ENCODE measurements at regions not wholly inside any gene's neighbourhood (a gene's known extent, or its start where the extent isn't known, plus 50 kb on each side); places are given as distances from the start of the nearest gene placed in this dataset.

GRCh38 chr3:13202744-13203397 lies 129.6 kb upstream of the IQSEC1 start:
- no peak overlapping the region for H3K4me2 ChIP-seq (ENCODE audit: insufficient read depth, low read length)
- no peak overlapping the region for H3K4me3 ChIP-seq
- ChIA-PET CTCF (ENCODE audit: low intra/inter-chr PET ratio) (no interaction called here), POLR2A (interaction anchor here (0.7 kb wide), 1 partner anchor 370 kb away, joined by 3 read pairs; no protein-coding TSS in a partner anchor)
- H3K9ac ChIP-seq (ENCODE audit: insufficient read depth in 1 of 2, low read depth in 2 of 2, low read length in 2 of 2): no peak overlapping the region
- H3K36me3 ChIP-seq (ENCODE audit: control insufficient read depth, insufficient read depth, low read length): no peaks in the 10 kb centered on the region
- FAIRE-seq (no peak), ATAC-seq (no peak), DNase-seq (ENCODE audit: extremely low read depth in 1 of 4, low spot score in 3 of 4) (no peak)
- in situ Hi-C loops (cut with MboI): no loop called here
- H3K27me3 ChIP-seq (ENCODE audit: control insufficient read depth in 2 of 2, insufficient read depth in 2 of 2, low read length in 2 of 2): peaks cover 58 to 81% of the 10 kb centered on the region in 2 experiments
- WGBS (ENCODE audit: insufficient coverage, low coverage, missing lambda C conversion rate): 5% methylated on average over 16 of the region's 16 CpGs
- H3K9me3 ChIP-seq (replicated peaks; ENCODE audit: control insufficient read depth, insufficient read depth, low read depth, low read length): no peaks in the 10 kb centered on the region
- H4K20me1 ChIP-seq (replicated peaks; ENCODE audit: control insufficient read depth, insufficient read depth, low read length): peaks cover 12% of the 10 kb centered on the region
- H3K4me1 ChIP-seq (replicated peaks in 1 of 2; ENCODE audit: control insufficient read depth in 2 of 2, insufficient read depth in 2 of 2, low read length in 2 of 2): peaks cover 0 to 13% of the 10 kb centered on the region in 2 experiments; a peak in 2 of 5 replicates
- BruUV-seq (replicated peaks): no TSS peak
- no peaks in the 10 kb centered on the region for H3K79me2 ChIP-seq (ENCODE audit: control insufficient read depth, insufficient read depth, low read length)
- H3K27ac ChIP-seq (ENCODE audit: extremely low read depth, low read depth, low read length): no peak overlapping the region
- no peak overlapping the region for H2AFZ ChIP-seq (ENCODE audit: low read depth, low read length)
- no peaks in the 10 kb centered on the region for H3K9me1 ChIP-seq (ENCODE audit: control insufficient read depth, insufficient read depth, low read length)
- intact Hi-C loops (cut with micrococcal nuclease): loop anchor here (5.0 kb wide), 1 partner anchor 259 kb away; no protein-coding TSS in a partner anchor
- TF ChIP-seq POLR3G (IDR thresholded peaks at IDR 0.05; ENCODE audit: extremely low read depth, insufficient read length, insufficient replicate concordance) (no peak), BRD4 (IDR thresholded peaks at IDR 0.05) (no peak), HNRNPK (IDR thresholded peaks at IDR 0.05; ENCODE audit: low read depth, low read length, poor library complexity, severe bottlenecking) (no peak), ZNF431 (CRISPR knock-in tag; IDR thresholded peaks at IDR 0.05) (no peak), RBM17 (IDR thresholded peaks at IDR 0.05; ENCODE audit: borderline replicate concordance, low read depth, low read length) (no peak), HNRNPLL (IDR thresholded peaks at IDR 0.05; ENCODE audit: low read depth, low read length, poor library complexity, severe bottlenecking) (no peak), PATZ1 (CRISPR knock-in tag; IDR thresholded peaks at IDR 0.05; ENCODE audit: borderline replicate concordance) (no peak)
- TF ChIP-seq, protein P1, sequence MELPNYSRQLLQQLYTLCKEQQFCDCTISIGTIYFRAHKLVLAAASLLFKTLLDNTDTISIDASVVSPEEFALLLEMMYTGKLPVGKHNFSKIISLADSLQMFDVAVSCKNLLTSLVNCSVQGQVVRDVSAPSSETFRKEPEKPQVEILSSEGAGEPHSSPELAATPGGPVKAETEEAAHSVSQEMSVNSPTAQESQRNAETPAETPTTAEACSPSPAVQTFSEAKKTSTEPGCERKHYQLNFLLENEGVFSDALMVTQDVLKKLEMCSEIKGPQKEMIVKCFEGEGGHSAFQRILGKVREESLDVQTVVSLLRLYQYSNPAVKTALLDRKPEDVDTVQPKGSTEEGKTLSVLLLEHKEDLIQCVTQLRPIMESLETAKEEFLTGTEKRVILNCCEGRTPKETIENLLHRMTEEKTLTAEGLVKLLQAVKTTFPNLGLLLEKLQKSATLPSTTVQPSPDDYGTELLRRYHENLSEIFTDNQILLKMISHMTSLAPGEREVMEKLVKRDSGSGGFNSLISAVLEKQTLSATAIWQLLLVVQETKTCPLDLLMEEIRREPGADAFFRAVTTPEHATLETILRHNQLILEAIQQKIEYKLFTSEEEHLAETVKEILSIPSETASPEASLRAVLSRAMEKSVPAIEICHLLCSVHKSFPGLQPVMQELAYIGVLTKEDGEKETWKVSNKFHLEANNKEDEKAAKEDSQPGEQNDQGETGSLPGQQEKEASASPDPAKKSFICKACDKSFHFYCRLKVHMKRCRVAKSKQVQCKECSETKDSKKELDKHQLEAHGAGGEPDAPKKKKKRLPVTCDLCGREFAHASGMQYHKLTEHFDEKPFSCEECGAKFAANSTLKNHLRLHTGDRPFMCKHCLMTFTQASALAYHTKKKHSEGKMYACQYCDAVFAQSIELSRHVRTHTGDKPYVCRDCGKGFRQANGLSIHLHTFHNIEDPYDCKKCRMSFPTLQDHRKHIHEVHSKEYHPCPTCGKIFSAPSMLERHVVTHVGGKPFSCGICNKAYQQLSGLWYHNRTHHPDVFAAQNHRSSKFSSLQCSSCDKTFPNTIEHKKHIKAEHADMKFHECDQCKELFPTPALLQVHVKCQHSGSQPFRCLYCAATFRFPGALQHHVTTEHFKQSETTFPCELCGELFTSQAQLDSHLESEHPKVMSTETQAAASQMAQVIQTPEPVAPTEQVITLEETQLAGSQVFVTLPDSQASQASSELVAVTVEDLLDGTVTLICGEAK (IDR thresholded peaks at IDR 0.05): no peak
- TF ChIP-seq, protein P1 (CRISPR knock-in tag; IDR thresholded peaks at IDR 0.05): no peak

Measured in K562 (cell line).